HG03520 (cell line): ENCODE measurements at regions not wholly inside any gene's neighbourhood (a gene's known extent, or its start where the extent isn't known, plus 50 kb on each side); places are given as distances from the start of the nearest gene placed in this dataset.
A peak's percentile ranks its signal among the peaks of the same experiment; 100 is the strongest.
"Not testable (repeated sequence)": the region's sequence is repeated elsewhere in the genome, so short reads cannot be mapped to it uniquely, and the experiment has no call there.

Experiments used
- ATAC-seq: cut with Tn5 transposase; IDR thresholded peaks from one replicate; pipeline ENCODE4 v1.9.1; 2021; ENCODE audit warnings: mild to moderate bottlenecking, moderate library complexity; ENCODE audit not compliant: unreplicated experiment

- no peak for ATAC-seq
Measured at GRCh38 chr12:33514893-33515292, 75.3 kb upstream of the SYT10 start.

- no peak for ATAC-seq
Measured at GRCh38 chr12:33519566-33519965, 79.9 kb upstream of the SYT10 start.

- not testable (repeated sequence) for ATAC-seq
Measured at GRCh38 chr12:33520505-33521302, 81.1 kb upstream of the SYT10 start.

GRCh38 chr12:33529031-33529430 lies 89.4 kb upstream of the SYT10 start:
- ATAC-seq: no peak

GRCh38 chr12:33529810-33530209 lies 90.2 kb upstream of the SYT10 start:
- ATAC-seq: no peak

- ATAC-seq: no peak
Measured at GRCh38 chr12:33531261-33531660, 91.6 kb upstream of the SYT10 start.

- no peak for ATAC-seq
Measured at GRCh38 chr12:33533527-33533926, 93.9 kb upstream of the SYT10 start.

GRCh38 chr12:33536431-33536830 lies 96.8 kb upstream of the SYT10 start:
- ATAC-seq: no peak

- ATAC-seq: no peak
Measured at GRCh38 chr12:33546004-33546403, 106.4 kb upstream of the SYT10 start.

- no peak for ATAC-seq
Measured at GRCh38 chr12:33547084-33547483, 107.5 kb upstream of the SYT10 start.

- not testable (repeated sequence) for ATAC-seq
Measured at GRCh38 chr12:33550214-33550613, 110.6 kb upstream of the SYT10 start.

GRCh38 chr12:33551006-33551405 lies 111.4 kb upstream of the SYT10 start:
- ATAC-seq: no peak

GRCh38 chr12:33555128-33555527 lies 115.5 kb upstream of the SYT10 start:
- ATAC-seq: no peak

- ATAC-seq: no peak
Measured at GRCh38 chr12:33560653-33561208, 121.1 kb upstream of the SYT10 start.

GRCh38 chr12:33562401-33562800 lies 122.8 kb upstream of the SYT10 start:
- no peak for ATAC-seq

GRCh38 chr12:33566403-33566802 lies 126.8 kb upstream of the SYT10 start:
- ATAC-seq: no peak

- ATAC-seq: no peak
Measured at GRCh38 chr12:33575346-33575745, 135.7 kb upstream of the SYT10 start.

GRCh38 chr12:33581613-33582122 lies 142.0 kb upstream of the SYT10 start:
- ATAC-seq: no peak

- no peak for ATAC-seq
Measured at GRCh38 chr12:33586576-33586975, 147.0 kb upstream of the SYT10 start.

GRCh38 chr12:33587354-33587753 lies 147.7 kb upstream of the SYT10 start:
- ATAC-seq: no peak

GRCh38 chr12:33587784-33588712 lies 148.4 kb upstream of the SYT10 start:
- ATAC-seq: peak; percentile 81
